Liver (tissue), 8 donors: ENCODE measurements at regions not wholly inside any gene's neighbourhood (a gene's known extent, or its start where the extent isn't known, plus 50 kb on each side); places are given as distances from the start of the nearest gene placed in this dataset.

ENCODE experiments used
- DNase-seq: peaks from one replicate; pipeline ENCODE4 v3.0.0-alpha.2; 2017; ENCODE audit warnings: low spot score
- H3K27ac ChIP-seq, 2 donors: one replicate each; pipeline ENCODE4 v1.7.0; 2013; ENCODE audit warnings: inconsistent platforms in 2 of 2, low read length in 2 of 2, control low read depth in 1 of 2, low read depth in 1 of 2, mild to moderate bottlenecking in 1 of 2
- H3K27me3 ChIP-seq, 4 donors: one replicate each; pipeline versions ENCODE4 v1.6.1 to v1.7.0; 2013; ENCODE audit warnings: low read length in 3 of 4, inconsistent platforms in 1 of 4, mild to moderate bottlenecking in 1 of 4, moderate library complexity in 1 of 4; ENCODE audit not compliant: control insufficient read depth in 4 of 4, insufficient read depth in 4 of 4
- H3K36me3 ChIP-seq, 4 donors: one replicate each; pipeline versions ENCODE4 v1.6.1 to v1.7.0; 2013; ENCODE audit warnings: low read length in 3 of 4, mild to moderate bottlenecking in 3 of 4, low read depth in 1 of 4, moderate library complexity in 1 of 4; ENCODE audit not compliant: control insufficient read depth in 4 of 4, insufficient read depth in 3 of 4
- H3K4me1 ChIP-seq, 4 donors: one replicate each; pipeline versions ENCODE4 v1.6.1 to v1.7.0; 2013; ENCODE audit warnings: low read length in 3 of 4, mild to moderate bottlenecking in 3 of 4, moderate library complexity in 1 of 4; ENCODE audit not compliant: control insufficient read depth in 4 of 4, insufficient read depth in 4 of 4
- H3K4me3 ChIP-seq, 3 donors: one replicate each; pipeline versions ENCODE4 v1.6.1 to v1.7.0; 2013; ENCODE audit warnings: low read length in 3 of 3, control low read depth in 1 of 3, low read depth in 1 of 3, mild to moderate bottlenecking in 1 of 3
- H3K9ac ChIP-seq, 2 donors: one replicate each; pipeline ENCODE4 v1.7.0; 2013; ENCODE audit warnings: low read length in 2 of 2, mild to moderate bottlenecking in 2 of 2, moderate library complexity in 2 of 2, control low read depth in 1 of 2, low read depth in 1 of 2
- H3K9me3 ChIP-seq, 4 donors: one replicate each; pipeline versions ENCODE4 v1.6.1 to v1.7.0; 2013; ENCODE audit warnings: low read length in 3 of 4; ENCODE audit not compliant: control insufficient read depth in 4 of 4
- EGR1 ChIP-seq, 2 donors: IDR thresholded peaks; 2 replicates each; pipeline ENCODE4 v1.6.1; 2016 to 2018; ENCODE audit warnings: antibody characterized with exemption in 2 of 2, low read depth in 2 of 2
- HNF4A ChIP-seq, 2 donors: conservative IDR thresholded peaks; 2 replicates each; pipeline ENCODE4 v1.6.1; 2016; ENCODE audit warnings: antibody characterized with exemption in 2 of 2, mild to moderate bottlenecking in 2 of 2
- NR2F2 ChIP-seq: IDR thresholded peaks from 2 replicates; pipeline ENCODE4 v1.6.1; 2016; ENCODE audit warnings: antibody characterized with exemption
- SP1 ChIP-seq: IDR thresholded peaks from 2 replicates; pipeline ENCODE4 v1.6.1; 2018; ENCODE audit warnings: antibody characterized with exemption, mild to moderate bottlenecking
- WGBS: extraction: QIAGEN DNeasy Blood & Tissue Kit; methylation state at CpG from one replicate; pipeline ENCODE4 v1.1.7; 2013; 5-methylcytosine and 5-hydroxymethylcytosine counted together
- TF ChIP-seq, protein P1 (sequence below): fragments of 150-350 bp; IDR thresholded peaks from 2 replicates; pipeline ENCODE4 v1.5.1; 2017; ENCODE audit warnings: improper control_type of control experiment, low read depth, low read length; ENCODE audit not compliant: missing input control
- TF ChIP-seq, protein P2 (sequence below): IDR thresholded peaks from 2 replicates; pipeline ENCODE4 v1.6.1; 2016; ENCODE audit warnings: antibody characterized with exemption, mild to moderate bottlenecking
- donor health status: healthy.
- donor health status: healthy.
- donor health status: healthy.
- donor health status: healthy.
- donor health status: healthy.

DNA sequence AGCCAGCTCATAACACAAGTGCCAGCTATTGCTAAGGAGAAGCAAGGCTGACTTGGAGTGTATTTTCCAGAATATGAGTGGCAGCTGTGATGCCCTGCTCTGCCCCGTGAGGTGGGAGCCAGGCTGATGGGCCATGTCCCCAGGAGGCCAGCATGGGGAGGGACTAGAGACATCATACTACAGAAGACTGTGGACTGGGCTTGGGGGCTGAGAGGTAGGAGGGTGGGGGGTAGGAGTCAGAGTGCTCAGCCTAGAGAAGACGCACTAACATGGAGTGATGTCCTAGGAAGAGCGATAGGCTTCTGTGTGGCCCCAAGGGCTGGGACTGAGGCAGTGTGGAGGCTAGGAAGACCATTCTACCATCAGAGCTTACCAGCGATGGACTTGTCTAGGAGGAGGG, 143.7 kb downstream of the WSCD1 start:
- no peak for DNase-seq
- no peak overlapping the region for H3K27ac ChIP-seq
- no peak overlapping the region for H3K9ac ChIP-seq
- 83% methylated on average over 4 of the region's 4 CpGs for WGBS
- no peaks in the 10 kb centered on the region for H3K9me3 ChIP-seq
- TF ChIP-seq, protein P1, sequence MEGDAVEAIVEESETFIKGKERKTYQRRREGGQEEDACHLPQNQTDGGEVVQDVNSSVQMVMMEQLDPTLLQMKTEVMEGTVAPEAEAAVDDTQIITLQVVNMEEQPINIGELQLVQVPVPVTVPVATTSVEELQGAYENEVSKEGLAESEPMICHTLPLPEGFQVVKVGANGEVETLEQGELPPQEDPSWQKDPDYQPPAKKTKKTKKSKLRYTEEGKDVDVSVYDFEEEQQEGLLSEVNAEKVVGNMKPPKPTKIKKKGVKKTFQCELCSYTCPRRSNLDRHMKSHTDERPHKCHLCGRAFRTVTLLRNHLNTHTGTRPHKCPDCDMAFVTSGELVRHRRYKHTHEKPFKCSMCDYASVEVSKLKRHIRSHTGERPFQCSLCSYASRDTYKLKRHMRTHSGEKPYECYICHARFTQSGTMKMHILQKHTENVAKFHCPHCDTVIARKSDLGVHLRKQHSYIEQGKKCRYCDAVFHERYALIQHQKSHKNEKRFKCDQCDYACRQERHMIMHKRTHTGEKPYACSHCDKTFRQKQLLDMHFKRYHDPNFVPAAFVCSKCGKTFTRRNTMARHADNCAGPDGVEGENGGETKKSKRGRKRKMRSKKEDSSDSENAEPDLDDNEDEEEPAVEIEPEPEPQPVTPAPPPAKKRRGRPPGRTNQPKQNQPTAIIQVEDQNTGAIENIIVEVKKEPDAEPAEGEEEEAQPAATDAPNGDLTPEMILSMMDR, result no peak
- TF ChIP-seq SP1 (no peak), EGR1 (IDR thresholded peaks at IDR 0.05; ENCODE audit: low read depth in 2 of 2) (no peak)
- H3K4me3 ChIP-seq, result no peak overlapping the region
- peaks cover 0 to 9% (median 0%) of the 10 kb centered on the region in 4 donors for H3K27me3 ChIP-seq
- no peaks in the 10 kb centered on the region for H3K4me1 ChIP-seq
- no peaks in the 10 kb centered on the region for H3K36me3 ChIP-seq

DNA sequence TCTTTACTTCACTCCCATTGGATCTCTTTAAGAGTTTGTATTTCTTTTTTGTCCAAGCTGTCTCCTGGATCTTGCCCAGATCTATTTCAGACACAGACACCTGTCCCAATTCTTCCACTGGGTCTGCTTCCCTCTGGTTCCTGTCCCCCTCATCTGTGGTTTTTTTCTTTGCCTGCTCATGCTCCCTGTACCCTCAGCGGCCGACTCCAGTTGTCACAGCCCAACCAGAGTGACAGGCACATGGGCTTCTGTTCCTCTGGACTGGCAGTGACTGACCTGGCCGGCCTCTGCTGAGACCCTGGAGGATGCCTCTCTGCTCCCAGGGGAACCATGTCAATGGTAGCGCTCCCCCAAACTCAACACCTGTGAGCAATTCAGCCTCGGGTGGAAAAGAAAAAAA, 142.6 kb downstream of the WSCD1 start:
- Histone ChIP-seq H3K27ac (no peak overlapping the region), H3K36me3 (no peaks in the 10 kb centered on the region), H3K4me1 (no peaks in the 10 kb centered on the region), H3K27me3 (peaks cover 0 to 9% (median 0%) of the 10 kb centered on the region in 4 donors), H3K4me3 (no peak overlapping the region), H3K9me3 (no peaks in the 10 kb centered on the region), H3K9ac (no peak overlapping the region)
- TF ChIP-seq, protein P2, sequence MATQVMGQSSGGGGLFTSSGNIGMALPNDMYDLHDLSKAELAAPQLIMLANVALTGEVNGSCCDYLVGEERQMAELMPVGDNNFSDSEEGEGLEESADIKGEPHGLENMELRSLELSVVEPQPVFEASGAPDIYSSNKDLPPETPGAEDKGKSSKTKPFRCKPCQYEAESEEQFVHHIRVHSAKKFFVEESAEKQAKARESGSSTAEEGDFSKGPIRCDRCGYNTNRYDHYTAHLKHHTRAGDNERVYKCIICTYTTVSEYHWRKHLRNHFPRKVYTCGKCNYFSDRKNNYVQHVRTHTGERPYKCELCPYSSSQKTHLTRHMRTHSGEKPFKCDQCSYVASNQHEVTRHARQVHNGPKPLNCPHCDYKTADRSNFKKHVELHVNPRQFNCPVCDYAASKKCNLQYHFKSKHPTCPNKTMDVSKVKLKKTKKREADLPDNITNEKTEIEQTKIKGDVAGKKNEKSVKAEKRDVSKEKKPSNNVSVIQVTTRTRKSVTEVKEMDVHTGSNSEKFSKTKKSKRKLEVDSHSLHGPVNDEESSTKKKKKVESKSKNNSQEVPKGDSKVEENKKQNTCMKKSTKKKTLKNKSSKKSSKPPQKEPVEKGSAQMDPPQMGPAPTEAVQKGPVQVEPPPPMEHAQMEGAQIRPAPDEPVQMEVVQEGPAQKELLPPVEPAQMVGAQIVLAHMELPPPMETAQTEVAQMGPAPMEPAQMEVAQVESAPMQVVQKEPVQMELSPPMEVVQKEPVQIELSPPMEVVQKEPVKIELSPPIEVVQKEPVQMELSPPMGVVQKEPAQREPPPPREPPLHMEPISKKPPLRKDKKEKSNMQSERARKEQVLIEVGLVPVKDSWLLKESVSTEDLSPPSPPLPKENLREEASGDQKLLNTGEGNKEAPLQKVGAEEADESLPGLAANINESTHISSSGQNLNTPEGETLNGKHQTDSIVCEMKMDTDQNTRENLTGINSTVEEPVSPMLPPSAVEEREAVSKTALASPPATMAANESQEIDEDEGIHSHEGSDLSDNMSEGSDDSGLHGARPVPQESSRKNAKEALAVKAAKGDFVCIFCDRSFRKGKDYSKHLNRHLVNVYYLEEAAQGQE, result no peak
- TF ChIP-seq HNF4A (conservative IDR thresholded peaks at IDR 0.05), result no peak
- 78% methylated on average over 5 of the region's 5 CpGs for WGBS
- DNase-seq, result no peak

DNA sequence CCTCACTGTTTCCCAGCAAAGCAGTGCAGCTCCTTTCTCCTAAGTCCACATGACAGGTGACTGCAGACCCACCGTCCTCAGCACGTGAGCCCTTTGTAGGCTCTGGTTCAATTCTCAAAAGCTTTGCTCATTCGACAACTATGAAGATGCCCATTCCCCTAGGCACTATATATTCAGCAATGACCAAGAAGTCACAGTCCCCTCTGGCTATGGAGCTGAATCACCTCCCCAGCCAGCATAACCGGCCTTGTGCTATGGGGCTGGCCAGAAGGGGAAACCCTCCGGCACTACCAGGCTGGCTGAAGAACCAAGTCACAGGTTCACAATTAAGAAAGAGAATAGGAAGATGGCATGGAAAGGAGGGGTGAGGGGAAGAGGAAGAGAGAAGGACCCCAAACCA, 139.7 kb downstream of the WSCD1 start:
- Histone ChIP-seq H3K4me1 (no peaks in the 10 kb centered on the region), H3K27me3 (peaks cover 0 to 5% (median 0%) of the 10 kb centered on the region in 4 donors), H3K9ac (no peak overlapping the region), H3K4me3 (no peak overlapping the region), H3K9me3 (no peaks in the 10 kb centered on the region), H3K27ac (no peak overlapping the region), H3K36me3 (no peaks in the 10 kb centered on the region)
- 78% methylated on average over 5 of the region's 5 CpGs for WGBS
- TF ChIP-seq NR2F2, result no peak
- TF ChIP-seq, protein P1, result no peak
- no peak for DNase-seq
